Activated CD4-positive, CD25-positive, alpha-beta regulatory T cell treated with anti-CD3 and anti-CD28 coated beads, Interleukin-2, amount 50 U/mL, for 72 hours (primary cell): ENCODE measurements at regions not wholly inside any gene's neighbourhood (a gene's known extent, or its start where the extent isn't known, plus 50 kb on each side); places are given as distances from the start of the nearest gene placed in this dataset.

Experiments
- DNase-seq: peaks from one replicate; pipeline ENCODE4 v3.0.0; 2021

DNA sequence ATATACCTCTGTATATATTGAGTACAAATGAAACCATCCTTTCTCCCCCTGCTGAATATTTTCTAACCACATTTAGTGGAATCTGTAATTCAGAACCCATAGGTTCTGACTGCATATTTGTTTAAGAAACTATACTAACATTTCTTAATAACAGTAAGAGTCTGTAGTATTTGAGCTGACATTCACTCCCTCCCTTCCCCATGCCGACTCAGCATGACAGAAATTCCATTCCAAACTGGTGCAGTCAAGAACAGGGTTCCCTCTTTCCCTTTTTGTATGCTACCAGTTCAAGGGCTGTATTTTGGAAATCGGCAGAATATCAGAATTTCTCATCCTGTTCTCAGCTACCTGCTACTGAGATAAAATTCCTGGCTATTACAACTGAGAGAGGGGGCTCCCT, 796.6 kb upstream of the DPPA4 start:
- no peak for DNase-seq

DNA sequence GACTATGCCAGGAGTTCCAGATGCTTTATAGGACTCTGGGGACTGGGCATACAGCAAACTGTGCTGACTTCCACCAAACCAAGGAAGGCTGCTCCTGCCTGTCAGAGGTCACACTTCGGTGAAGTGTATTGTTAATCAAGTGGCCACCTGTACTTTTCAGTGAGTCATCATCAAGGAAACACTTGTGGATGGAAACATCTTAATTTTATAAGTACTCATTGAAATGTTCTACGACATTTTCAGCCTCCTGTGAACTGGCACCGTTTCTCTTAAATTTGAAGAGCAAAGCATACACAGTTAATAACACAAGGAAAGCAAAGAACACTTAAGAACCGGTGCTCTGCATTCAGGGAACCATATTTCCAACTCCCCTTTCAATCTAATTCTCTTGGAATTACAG, 801.7 kb upstream of the DPPA4 start:
- no peak for DNase-seq

DNA sequence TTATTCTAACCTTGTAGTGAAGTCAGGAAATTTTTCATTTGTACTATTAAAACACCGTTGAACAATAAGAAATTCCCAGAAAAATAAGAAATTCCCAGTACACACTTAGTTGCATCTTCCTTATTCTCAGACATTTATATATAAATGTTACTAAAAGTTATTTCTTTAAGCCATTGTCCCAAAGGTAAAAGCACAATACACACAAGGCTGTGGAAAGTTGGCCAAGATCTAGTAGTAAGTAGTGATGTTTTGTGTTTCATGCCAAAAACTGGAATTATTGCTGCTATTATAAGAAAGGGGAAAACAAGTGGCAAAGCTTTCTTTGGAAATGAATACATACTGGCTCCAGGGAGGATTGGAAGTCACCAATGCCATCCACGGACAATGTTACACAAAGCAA, 802.5 kb upstream of the DPPA4 start:
- no peak for DNase-seq

GRCh38 chr3:110149763-110150162, 812.4 kb upstream of the DPPA4 start:
- DNase-seq = no peak

DNA sequence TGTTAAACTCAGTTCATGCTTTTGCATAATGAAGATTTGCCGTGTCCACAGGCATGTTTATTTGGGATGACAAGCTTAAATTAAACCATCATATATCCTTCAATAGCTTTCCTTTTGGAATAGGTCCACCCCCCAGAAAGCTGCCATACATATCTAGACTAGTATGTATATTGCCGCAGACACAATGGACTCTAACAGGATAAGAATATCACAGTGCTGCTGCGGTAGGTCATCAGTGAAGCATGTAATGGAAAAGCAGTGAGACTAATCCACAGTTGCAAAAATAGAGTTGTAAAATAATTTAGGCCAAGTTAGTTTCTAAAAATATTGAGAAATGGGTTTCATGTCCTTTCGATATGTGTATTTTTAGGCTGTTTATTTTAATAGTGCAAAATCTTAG, 819.9 kb upstream of the DPPA4 start:
- no peak for DNase-seq

DNA sequence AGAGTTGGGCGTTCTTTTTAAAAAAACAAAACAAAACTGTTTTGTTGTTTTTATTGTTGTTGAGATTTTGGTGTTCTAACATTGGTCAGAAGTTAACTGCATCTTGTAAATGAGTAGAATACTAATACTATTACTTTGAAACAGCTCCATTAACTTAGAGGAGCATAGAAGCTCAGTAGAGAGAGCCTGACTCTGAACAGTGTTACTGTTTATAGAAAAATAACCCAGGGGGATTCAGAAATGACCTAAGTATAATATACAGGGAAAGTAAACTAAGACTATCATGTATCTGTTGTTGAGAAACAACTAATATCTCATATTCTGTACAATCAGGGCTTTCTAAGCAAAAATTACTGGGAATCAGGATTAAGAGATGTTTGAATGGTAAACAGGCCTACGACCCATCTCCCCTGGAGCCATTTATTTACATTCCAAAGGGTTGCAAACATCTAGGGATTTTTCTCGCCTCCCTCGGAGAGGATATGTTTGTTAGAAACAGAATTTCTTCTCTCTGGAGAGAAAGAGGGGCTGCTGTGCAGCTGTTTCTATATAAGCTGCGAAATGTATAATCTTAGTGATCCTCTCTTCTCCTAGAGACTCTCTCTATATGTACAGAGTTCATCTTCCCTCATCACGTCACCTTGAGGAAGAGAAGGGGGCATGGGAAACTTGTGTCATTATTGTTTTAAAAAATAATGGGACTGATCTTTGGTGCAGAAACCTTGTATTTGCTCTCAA, 827.5 kb upstream of the DPPA4 start:
- DNase-seq = no peak

DNA sequence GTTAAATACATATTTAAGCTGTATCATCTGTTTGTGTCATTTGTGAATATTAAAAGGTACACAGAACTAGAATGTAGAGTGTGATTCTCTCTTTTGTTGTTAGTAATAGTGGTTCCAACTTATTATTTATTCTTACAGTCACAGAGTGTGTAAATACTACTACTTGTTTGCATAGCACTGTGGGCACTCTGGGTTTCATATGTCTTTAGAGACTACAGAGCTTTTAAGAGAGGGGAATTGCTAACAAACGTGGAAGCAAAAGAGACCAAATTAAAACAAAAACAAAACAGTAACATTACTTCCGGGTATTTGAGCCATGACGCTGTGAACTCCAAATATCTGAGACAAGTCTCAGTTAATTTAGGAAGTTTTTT, 828.0 kb upstream of the DPPA4 start:
- no peak for DNase-seq

DNA sequence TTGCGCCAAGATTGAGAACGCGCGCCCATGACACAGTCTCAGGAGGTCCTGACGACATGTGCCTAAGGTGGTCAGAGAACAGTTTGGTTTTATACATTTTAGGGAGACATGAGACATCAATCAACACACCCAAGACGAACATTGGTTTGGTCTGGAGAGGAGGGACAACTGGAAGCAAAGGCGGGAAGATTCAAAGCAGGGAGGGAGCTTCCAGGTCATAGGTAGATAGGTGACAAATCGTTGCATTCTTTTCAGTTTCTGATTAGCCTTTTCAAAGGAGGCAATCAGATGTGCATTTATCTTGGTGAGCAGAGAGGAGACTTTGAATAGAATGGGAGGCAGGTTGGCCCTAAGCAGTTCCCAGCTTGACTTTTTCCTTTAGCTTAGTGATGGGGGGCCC, 828.4 kb upstream of the DPPA4 start:
- no peak for DNase-seq

GRCh38 chr3:110166791-110167190, 829.4 kb upstream of the DPPA4 start:
- no peak for DNase-seq

DNA sequence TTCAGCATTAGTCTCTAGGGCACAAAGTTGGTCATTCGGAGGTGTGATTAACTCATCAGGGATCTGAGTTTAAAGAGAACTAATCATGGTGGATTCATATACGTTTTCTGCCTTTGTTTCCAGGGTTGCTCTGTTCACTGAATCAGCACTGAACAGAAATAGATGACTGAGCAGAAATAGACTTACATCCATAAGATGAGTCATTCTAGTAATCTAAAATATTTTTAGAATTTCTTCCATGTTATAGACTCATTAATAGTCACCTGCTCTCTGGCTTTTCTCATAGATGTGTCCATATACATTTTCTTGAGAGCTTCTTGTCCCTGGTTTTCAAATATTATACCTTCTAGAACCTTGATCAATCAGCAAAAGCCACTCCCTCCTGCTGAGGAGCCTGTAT, 837.6 kb upstream of the DPPA4 start:
- DNase-seq = no peak

DNA sequence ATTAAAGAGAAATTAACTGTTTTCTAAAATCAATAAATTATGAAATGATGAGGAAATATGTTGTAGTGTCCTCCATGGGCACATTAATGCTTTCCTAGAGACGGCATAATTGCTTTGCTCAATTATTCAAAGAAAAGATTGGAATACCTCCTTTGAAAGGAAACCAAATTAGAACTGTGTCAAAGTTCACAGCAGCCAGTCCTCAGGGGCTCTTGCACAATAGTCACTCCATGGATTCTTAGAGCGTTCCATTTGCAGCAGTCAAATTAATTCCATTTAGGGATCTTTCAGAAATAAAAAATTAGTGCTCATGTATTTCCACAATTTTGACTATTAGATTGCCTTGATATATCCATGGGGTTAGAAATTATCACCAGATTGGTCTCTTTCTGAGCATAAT, 841.6 kb upstream of the DPPA4 start:
- DNase-seq = no peak

- no peak for DNase-seq
These were observed 843.4 kb upstream of the DPPA4 start for GRCh38 chr3:110180733-110181132.

DNA sequence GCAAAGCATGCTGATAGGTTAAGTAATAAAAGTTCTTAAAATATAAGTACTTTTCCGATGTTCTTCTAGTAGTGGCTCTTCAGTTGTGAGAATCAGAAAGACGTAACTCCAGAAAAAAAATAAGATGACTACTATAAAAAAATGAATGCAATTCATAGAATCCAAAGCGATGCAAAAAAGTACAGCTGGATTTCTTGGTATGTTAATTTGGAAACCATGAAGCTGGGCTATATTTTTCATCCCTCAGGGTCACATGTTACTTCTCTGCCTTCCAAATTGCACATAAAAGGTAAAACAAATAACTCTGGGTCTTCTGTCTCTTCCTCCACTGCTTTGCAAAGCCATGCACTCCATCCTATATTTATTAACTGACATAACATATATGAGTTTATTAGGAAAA, 843.9 kb upstream of the DPPA4 start:
- DNase-seq = no peak

GRCh38 chr3:110184536-110184935, 847.2 kb upstream of the DPPA4 start:
- no peak for DNase-seq

GRCh38 chr3:110193074-110193473, 855.7 kb upstream of the DPPA4 start:
- DNase-seq = no peak

GRCh38 chr3:110198717-110199587, 861.6 kb upstream of the DPPA4 start:
- no peak for DNase-seq

DNA sequence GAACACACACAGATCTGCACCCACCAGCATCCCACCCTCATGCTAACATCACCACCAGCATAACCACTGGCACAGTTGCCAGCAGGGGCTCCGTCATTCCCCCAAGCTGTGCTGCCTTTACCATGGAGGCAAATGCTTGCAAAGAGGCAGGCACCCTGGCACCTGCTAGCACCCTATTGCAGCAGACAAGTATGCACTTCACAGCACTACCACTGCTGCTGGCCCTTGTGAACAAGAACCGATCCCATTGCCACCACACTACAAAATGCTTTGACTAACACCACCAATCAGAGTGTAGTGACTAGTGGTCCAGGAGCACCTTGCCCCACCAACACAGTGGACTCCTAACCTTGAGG, 862.2 kb upstream of the DPPA4 start:
- DNase-seq = no peak

DNA sequence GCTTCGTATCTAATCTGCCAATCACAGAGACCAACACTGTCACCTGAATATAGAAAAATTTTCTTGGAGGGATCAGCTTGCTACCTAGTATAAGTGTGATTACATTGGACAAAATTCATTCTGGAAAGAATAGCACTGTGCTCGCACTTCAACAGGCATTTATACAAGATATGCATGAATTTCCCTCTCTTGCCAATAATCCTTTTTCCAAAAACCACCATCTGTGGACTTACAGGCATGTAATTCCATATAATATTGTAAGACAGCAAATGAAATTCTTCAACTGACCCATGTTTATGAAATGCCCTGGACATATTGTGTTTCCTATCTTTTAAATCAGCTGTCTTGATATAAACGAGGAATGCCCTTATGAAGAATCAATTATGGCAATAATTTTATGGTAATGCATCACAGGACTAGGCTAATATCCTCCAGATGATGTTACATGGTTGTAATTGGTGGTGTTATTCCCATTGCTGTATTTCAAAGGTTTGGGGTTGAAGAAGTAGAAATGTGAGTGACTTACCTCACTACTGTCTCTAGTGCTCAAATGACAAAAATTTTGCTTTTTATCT, 861.4 kb upstream of the NECTIN3 start:
- no peak for DNase-seq

GRCh38 chr3:110226645-110227044, 845.0 kb upstream of the NECTIN3 start:
- DNase-seq = no peak

DNA sequence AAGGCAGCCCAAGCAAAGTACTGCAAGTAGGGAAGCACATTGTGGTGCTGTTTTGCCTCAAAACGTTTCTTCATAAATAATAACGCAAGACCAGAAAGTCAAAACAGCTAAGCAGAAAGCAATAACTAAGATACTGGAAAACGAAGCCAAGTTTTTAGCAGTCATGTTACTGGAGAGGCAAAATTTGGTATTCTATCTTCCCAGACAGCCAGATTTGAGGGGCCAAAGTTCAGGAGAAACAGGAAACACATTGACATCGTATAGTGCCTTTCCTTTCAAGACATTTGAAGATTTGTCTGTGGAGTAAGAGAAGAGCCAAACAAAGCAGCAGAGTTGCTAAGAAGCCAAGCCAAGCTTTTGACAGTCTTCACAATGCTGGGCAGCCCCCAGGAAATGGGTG, 843.6 kb upstream of the NECTIN3 start:
- no peak for DNase-seq

DNA sequence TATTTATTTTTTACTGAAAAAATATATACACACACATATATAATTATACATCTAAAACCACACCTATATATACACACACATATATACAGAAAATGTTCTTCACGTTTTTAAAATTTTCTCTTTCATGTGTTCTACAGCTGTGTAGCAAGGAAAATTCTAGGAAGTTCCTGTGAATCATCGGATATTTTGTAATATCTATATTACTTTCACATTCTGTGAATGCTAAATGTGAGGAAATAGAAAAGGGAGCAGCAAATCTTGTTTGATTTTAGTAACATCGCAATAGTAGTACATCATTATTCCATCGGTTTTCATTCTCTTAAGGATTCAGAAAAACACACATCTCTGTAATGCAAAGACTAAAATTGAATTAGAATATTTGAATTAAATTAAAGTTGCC, 836.8 kb upstream of the NECTIN3 start:
- DNase-seq = no peak

GRCh38 chr3:110236976-110237610, 834.5 kb upstream of the NECTIN3 start:
- no peak for DNase-seq

- DNase-seq = no peak
These were observed 828.5 kb upstream of the NECTIN3 start for GRCh38 chr3:110243081-110243480.
